ENCODE measurements at regions not wholly inside any gene's neighbourhood (a gene's known extent, or its start where the extent isn't known, plus 50 kb on each side); places are given as distances from the start of the nearest gene placed in this dataset.

- in situ Hi-C loops (cut with MboI), result no loop called here
- no peaks in the 10 kb centered on the region for H3K36me3 ChIP-seq (ENCODE audit: control insufficient read depth in 2 of 2, insufficient read depth in 2 of 2, low read length in 1 of 2)
- RAD21 ChIA-PET (ENCODE audit: unreplicated experiment), result no interaction called here
These were observed 323.3 kb upstream of the TLE3 start for GRCh38 chr15:70420948-70421482.

More at GRCh38 chr15:70420948-70421482, 323.3 kb upstream of the TLE3 start:
- ChIA-PET POLR2A (no interaction called here), SMC1A (ENCODE audit: uncharacterized antibody, unreplicated experiment) (no interaction called here), CTCF (no interaction called here)
- Histone ChIP-seq H3K4me3 (no peak overlapping the region), H3K79me2 (ENCODE audit: control insufficient read depth, insufficient read depth, low read length) (no peaks in the 10 kb centered on the region), H3K27ac (ENCODE audit: control insufficient read depth, insufficient read depth) (no peak overlapping the region), H4K20me1 (ENCODE audit: control insufficient read depth, insufficient read depth) (no peaks in the 10 kb centered on the region), H2AFZ (ENCODE audit: control insufficient read depth, low read depth, low read length) (no peak overlapping the region), H3K27me3 (replicated peaks in 1 of 2; ENCODE audit: control insufficient read depth in 2 of 2, insufficient read depth in 2 of 2, low read length in 1 of 2) (peaks cover 4 to 5% of the 10 kb centered on the region in 2 experiments; a peak in 3 of 4 replicates), H3K4me2 (ENCODE audit: control insufficient read depth, insufficient read depth) (no peak overlapping the region), H3K9me3 (replicated peaks; ENCODE audit: control insufficient read depth, insufficient read depth, low read length) (no peaks in the 10 kb centered on the region; the same call in 2 of the 3 replicates), H3K9ac (ENCODE audit: control insufficient read depth, insufficient read depth, low read length) (no peak overlapping the region), H3K4me1 (ENCODE audit: control insufficient read depth, insufficient read depth, low read length) (no peaks in the 10 kb centered on the region; the same call in 1 of the 2 replicates)
- ATAC-seq (no peak), DNase-seq (ENCODE audit: low read depth, low spot score) (no peak), FAIRE-seq (no peak)
- intact Hi-C loops (cut with micrococcal nuclease; ENCODE audit: unreplicated experiment), result no loop called here
- BruUV-seq (replicated peaks), result no TSS peak
- 46% methylated on average over 5 of the region's 5 CpGs for WGBS (ENCODE audit: insufficient coverage, insufficient replicate concordance, low lambda C conversion rate, missing lambda C conversion rate)
- no peak for TF ChIP-seq YY1 (IDR thresholded peaks at IDR 0.05; ENCODE audit: low read depth, low read length)
- no peak for TF ChIP-seq ZSCAN29 (IDR thresholded peaks at IDR 0.05)
- no peak for TF ChIP-seq SIX5 (IDR thresholded peaks at IDR 0.05; ENCODE audit: low read depth, low read length, severe bottlenecking)
- TF ChIP-seq MEF2A (IDR thresholded peaks at IDR 0.05; ENCODE audit: insufficient read depth, low read depth, low read length), result no peak
- TF ChIP-seq NR2C1 (IDR thresholded peaks at IDR 0.05), result no peak
- TF ChIP-seq KAT2A (conservative IDR thresholded peaks at IDR 0.05; ENCODE audit: control insufficient read depth, low read depth, low read length), result no peak
- no peak for TF ChIP-seq SIN3A (IDR thresholded peaks at IDR 0.05; ENCODE audit: low read depth, low read length)
- TF ChIP-seq FOS (IDR thresholded peaks at IDR 0.05; ENCODE audit: borderline replicate concordance, extremely low read depth, insufficient read length), result no peak
- TF ChIP-seq, protein P1, sequence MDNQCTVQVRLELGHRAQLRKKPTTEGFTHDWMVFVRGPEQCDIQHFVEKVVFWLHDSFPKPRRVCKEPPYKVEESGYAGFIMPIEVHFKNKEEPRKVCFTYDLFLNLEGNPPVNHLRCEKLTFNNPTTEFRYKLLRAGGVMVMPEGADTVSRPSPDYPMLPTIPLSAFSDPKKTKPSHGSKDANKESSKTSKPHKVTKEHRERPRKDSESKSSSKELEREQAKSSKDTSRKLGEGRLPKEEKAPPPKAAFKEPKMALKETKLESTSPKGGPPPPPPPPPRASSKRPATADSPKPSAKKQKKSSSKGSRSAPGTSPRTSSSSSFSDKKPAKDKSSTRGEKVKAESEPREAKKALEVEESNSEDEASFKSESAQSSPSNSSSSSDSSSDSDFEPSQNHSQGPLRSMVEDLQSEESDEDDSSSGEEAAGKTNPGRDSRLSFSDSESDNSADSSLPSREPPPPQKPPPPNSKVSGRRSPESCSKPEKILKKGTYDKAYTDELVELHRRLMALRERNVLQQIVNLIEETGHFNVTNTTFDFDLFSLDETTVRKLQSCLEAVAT (IDR thresholded peaks at IDR 0.05), result no peak
- no peak for TF ChIP-seq KLF5 (IDR thresholded peaks at IDR 0.05; ENCODE audit: partially characterized antibody)
